ENCODE measurements at regions not wholly inside any gene's neighbourhood (a gene's known extent, or its start where the extent isn't known, plus 50 kb on each side); places are given as distances from the start of the nearest gene placed in this dataset.
"Not testable (repeated sequence)": the region's sequence is repeated elsewhere in the genome, so short reads cannot be mapped to it uniquely, and the experiment has no call there.

DNA sequence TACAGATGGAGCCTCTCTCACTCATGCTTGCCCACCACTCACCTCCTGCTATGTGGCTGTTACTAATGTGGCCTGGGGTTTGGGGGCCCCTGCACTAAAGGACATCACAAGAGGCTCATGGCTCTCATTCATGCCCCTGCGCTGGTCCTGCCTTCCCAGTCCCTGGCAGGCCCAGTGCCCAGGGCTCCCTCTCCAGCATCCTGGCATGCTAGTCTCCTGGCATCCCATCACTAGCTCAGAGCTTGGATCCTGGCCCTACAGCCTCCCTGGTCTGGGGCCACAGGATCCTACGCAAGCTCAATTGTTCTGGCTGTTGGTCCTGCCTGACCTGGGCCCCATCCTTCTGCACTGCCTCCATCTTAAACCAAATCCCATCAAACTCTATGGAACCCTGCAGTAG is 685.4 kb downstream of the PTPRU start:
- Histone ChIP-seq H3K9me3 (ENCODE audit: control insufficient read depth, insufficient read depth, low read length) (no peaks in the 10 kb centered on the region), H3K27ac (ENCODE audit: low read length) (no peak overlapping the region), H3K4me1 (ENCODE audit: control insufficient read depth, insufficient read depth, low read length) (peaks cover 2% of the 10 kb centered on the region; the same call in 1 of the 2 replicates), H3K4me3 (ENCODE audit: low read length) (no peak overlapping the region), H3K27me3 (ENCODE audit: control insufficient read depth, insufficient read depth, low read length) (no peaks in the 10 kb centered on the region), H3K36me3 (ENCODE audit: control insufficient read depth, insufficient read depth, low read length) (no peaks in the 10 kb centered on the region)
- WGBS (ENCODE audit: insufficient coverage, insufficient read length): no CpG with 5 or more reads among the region's 2 CpGs
- DNase-seq (ENCODE audit: low read depth, low spot score): no peak

DNA sequence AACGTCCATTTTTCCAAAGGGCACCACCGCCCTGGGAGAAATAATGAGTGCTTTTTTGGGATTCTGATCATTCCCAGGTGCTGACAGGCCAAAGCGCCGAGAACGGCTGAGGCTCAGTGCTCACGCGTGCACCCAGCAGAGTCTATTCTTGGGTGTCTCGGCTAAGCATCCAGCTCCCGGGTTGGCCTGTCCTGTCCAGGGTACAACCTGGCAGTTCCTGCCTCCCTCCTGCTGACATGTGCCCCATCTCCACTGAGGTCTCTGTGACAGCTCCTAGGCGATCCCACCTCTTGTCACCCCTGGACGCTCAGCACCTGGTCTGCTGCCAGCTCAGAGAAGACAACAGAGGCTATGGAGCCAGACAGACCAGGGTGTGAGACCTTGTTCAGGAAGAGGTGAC is 684.5 kb downstream of the PTPRU start:
- WGBS (ENCODE audit: insufficient coverage, insufficient read length): no CpG with 5 or more reads among the region's 11 CpGs
- no peaks in the 10 kb centered on the region for H3K36me3 ChIP-seq (ENCODE audit: control insufficient read depth, insufficient read depth, low read length)
- H3K4me3 ChIP-seq (ENCODE audit: low read length): no peak overlapping the region
- DNase-seq (ENCODE audit: low read depth, low spot score): no peak
- no peaks in the 10 kb centered on the region for H3K9me3 ChIP-seq (ENCODE audit: control insufficient read depth, insufficient read depth, low read length)
- no peaks in the 10 kb centered on the region for H3K27me3 ChIP-seq (ENCODE audit: control insufficient read depth, insufficient read depth, low read length)
- H3K27ac ChIP-seq (ENCODE audit: low read length): no peak overlapping the region
- H3K4me1 ChIP-seq (ENCODE audit: control insufficient read depth, insufficient read depth, low read length): peaks cover 2% of the 10 kb centered on the region; the same call in 1 of the 2 replicates

DNA sequence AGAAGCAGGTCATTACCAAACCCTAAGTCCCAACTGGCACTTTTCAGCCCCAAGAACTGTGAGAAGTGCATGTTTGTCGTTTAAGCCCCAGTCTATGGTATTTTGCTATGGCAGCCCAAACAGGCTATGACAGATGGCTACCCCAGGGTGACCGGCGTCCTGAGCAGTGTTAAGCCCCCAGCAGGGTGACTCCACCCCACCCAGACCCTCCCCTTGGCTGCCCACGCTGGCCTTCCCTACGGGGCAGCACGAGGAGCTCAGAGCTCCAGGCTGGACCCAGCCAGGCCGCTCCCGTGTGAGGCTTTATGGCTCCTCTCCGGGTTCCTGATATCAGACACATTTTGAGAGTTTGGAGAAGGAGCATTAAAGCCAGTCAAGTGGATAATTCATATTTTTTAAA is 684.0 kb downstream of the PTPRU start:
- no CpG with 5 or more reads among the region's 9 CpGs for WGBS (ENCODE audit: insufficient coverage, insufficient read length)
- no peaks in the 10 kb centered on the region for H3K36me3 ChIP-seq (ENCODE audit: control insufficient read depth, insufficient read depth, low read length)
- no peak overlapping the region for H3K27ac ChIP-seq (ENCODE audit: low read length)
- no peak for DNase-seq (ENCODE audit: low read depth, low spot score)
- H3K27me3 ChIP-seq (ENCODE audit: control insufficient read depth, insufficient read depth, low read length): no peaks in the 10 kb centered on the region
- H3K9me3 ChIP-seq (ENCODE audit: control insufficient read depth, insufficient read depth, low read length): no peaks in the 10 kb centered on the region
- H3K4me3 ChIP-seq (ENCODE audit: low read length): no peak overlapping the region
- peaks cover 2% of the 10 kb centered on the region; the same call in 1 of the 2 replicates for H3K4me1 ChIP-seq (ENCODE audit: control insufficient read depth, insufficient read depth, low read length)

DNA sequence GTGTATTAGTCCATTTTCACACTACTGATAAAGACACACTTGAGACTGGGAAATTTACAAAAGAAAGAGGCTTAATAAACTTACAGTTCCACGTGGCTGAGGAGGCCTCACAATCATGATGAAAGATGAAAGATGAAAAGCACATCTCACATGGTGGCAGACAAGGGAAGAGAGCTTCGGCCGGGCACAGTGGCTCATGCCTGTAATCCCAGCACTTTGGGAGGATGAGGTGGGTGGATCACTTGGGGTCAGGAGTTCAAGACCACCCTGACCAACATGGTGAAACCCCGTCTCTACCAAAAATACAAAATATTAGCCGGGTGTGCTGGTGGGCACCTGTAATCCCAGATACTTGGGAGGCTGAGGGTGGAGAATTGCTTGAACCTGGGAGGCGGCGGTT is 682.7 kb downstream of the PTPRU start:
- no CpG with 5 or more reads among the region's 7 CpGs for WGBS (ENCODE audit: insufficient coverage, insufficient read length)
- not testable (repeated sequence) for DNase-seq (ENCODE audit: low read depth, low spot score); H3K27ac ChIP-seq (ENCODE audit: low read length); H3K27me3 ChIP-seq (ENCODE audit: control insufficient read depth, insufficient read depth, low read length); H3K9me3 ChIP-seq (ENCODE audit: control insufficient read depth, insufficient read depth, low read length); H3K36me3 ChIP-seq (ENCODE audit: control insufficient read depth, insufficient read depth, low read length); H3K4me3 ChIP-seq (ENCODE audit: low read length); H3K4me1 ChIP-seq (ENCODE audit: control insufficient read depth, insufficient read depth, low read length)

DNA sequence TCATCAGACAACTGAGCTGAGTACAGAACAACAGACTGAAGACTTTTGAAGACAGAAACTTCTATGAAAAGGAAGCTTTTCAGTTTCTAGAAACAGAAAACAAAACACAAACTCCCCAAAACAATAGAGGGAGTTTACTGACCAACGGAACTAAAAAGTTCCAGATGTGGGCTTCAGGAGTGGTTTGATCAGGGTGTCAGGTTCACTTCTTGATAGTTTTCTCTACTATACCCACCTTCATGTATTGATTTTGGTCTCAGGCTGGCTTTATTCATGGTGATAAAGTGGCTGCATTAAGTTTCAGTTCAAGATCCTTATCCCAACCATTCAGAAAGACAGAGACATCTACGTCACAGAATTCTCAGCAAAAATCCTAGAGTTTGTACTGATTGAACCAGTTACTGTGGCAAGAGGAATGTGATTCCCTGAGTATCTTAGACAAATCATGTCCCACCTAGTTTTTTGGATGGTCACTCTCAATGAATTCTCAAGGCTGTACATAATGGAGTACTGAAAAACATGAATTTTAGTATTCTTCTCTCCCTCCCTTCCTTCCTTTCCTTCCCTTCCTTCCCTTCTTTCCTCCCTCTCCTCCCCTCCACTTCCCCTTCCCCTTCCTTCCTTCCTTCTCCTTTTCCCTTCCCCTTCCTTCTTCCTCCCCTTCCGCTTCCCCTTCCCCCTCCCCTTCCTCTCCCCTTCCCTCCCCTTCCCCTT is 680.5 kb downstream of the PTPRU start:
- Histone ChIP-seq H3K4me1 (ENCODE audit: control insufficient read depth, insufficient read depth, low read length) (no peaks in the 10 kb centered on the region), H3K36me3 (ENCODE audit: control insufficient read depth, insufficient read depth, low read length) (no peaks in the 10 kb centered on the region), H3K4me3 (ENCODE audit: low read length) (no peak overlapping the region), H3K27ac (ENCODE audit: low read length) (no peak overlapping the region), H3K9me3 (ENCODE audit: control insufficient read depth, insufficient read depth, low read length) (no peaks in the 10 kb centered on the region), H3K27me3 (ENCODE audit: control insufficient read depth, insufficient read depth, low read length) (no peaks in the 10 kb centered on the region)
- no CpG with 5 or more reads among the region's 3 CpGs for WGBS (ENCODE audit: insufficient coverage, insufficient read length)
- DNase-seq (ENCODE audit: low read depth, low spot score): no peak

DNA sequence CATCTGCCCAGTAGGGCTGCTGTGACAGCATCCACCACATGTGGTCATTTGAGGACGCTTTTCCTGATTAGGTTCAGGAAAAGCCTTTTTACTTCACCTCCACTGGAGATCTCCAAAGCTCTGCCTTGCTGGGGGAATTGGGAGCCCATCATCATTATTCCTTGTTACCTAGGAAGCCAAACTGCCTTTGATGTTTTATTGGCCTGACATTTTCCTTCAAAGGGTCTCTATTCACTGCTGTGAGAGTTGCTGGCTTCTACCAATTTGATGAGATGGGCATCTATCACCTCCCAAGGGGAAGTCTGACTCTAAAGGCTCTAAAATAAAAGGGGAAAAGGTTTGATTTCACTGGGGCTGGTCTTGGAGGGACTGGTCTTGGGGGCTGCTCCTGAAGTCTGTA is 678.6 kb downstream of the PTPRU start:
- H3K27me3 ChIP-seq (ENCODE audit: control insufficient read depth, insufficient read depth, low read length): no peaks in the 10 kb centered on the region
- H3K36me3 ChIP-seq (ENCODE audit: control insufficient read depth, insufficient read depth, low read length): no peaks in the 10 kb centered on the region
- no peaks in the 10 kb centered on the region for H3K9me3 ChIP-seq (ENCODE audit: control insufficient read depth, insufficient read depth, low read length)
- H3K4me1 ChIP-seq (ENCODE audit: control insufficient read depth, insufficient read depth, low read length): no peaks in the 10 kb centered on the region
- no peak overlapping the region for H3K27ac ChIP-seq (ENCODE audit: low read length)
- no peak overlapping the region for H3K4me3 ChIP-seq (ENCODE audit: low read length)
- WGBS (ENCODE audit: insufficient coverage, insufficient read length): no CpG with 5 or more reads among the region's 1 CpG
- no peak for DNase-seq (ENCODE audit: low read depth, low spot score)

DNA sequence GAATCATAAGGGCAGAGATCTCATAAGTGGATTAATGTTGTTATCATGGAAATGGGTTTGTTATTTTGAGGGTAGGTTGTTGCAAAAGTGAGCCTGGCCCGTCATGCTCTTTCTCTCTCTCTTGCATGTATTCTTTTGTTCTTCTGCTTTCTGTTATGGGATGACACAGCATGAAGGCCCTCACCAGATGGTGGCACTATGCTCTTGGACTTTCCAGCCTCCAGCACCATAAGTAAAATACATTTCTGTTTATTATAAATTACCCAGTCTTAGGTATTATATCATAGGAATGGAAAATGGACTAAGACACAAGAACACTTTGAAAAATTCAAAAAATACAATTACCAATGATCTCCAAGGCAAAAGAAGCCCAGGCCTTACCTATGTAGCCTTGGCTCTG is 676.1 kb downstream of the PTPRU start:
- Histone ChIP-seq H3K36me3 (ENCODE audit: control insufficient read depth, insufficient read depth, low read length) (no peaks in the 10 kb centered on the region), H3K4me3 (ENCODE audit: low read length) (no peak overlapping the region), H3K27me3 (ENCODE audit: control insufficient read depth, insufficient read depth, low read length) (no peaks in the 10 kb centered on the region), H3K27ac (ENCODE audit: low read length) (no peak overlapping the region), H3K4me1 (ENCODE audit: control insufficient read depth, insufficient read depth, low read length) (no peaks in the 10 kb centered on the region), H3K9me3 (ENCODE audit: control insufficient read depth, insufficient read depth, low read length) (no peaks in the 10 kb centered on the region)
- no CpG with 5 or more reads among the region's 1 CpG for WGBS (ENCODE audit: insufficient coverage, insufficient read length)
- DNase-seq (ENCODE audit: low read depth, low spot score): no peak

DNA sequence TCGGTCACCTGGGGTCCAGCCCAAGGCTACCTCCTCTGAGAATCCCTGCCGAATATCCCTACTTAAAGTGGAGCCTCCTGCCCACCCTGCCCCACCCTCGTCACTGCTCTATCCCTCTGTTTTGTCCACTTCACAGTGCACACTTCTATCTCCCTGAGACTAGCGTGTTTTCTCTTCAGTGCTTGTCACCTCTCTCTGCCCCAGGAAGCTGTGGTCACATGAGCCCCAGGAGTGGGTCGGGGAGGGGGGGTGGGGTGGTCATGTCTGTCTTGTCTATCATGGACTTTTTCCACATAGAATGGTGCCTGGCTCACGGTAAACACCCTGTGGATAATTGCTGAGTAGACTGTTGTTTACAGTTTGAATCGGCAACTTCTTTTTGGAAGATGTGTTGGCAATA is 673.6 kb downstream of the PTPRU start:
- Histone ChIP-seq H3K4me3 (ENCODE audit: low read length) (no peak overlapping the region), H3K9me3 (ENCODE audit: control insufficient read depth, insufficient read depth, low read length) (no peaks in the 10 kb centered on the region), H3K4me1 (ENCODE audit: control insufficient read depth, insufficient read depth, low read length) (no peaks in the 10 kb centered on the region), H3K27me3 (ENCODE audit: control insufficient read depth, insufficient read depth, low read length) (no peaks in the 10 kb centered on the region), H3K27ac (ENCODE audit: low read length) (no peak overlapping the region), H3K36me3 (ENCODE audit: control insufficient read depth, insufficient read depth, low read length) (no peaks in the 10 kb centered on the region)
- no peak for DNase-seq (ENCODE audit: low read depth, low spot score)
- no CpG with 5 or more reads among the region's 7 CpGs for WGBS (ENCODE audit: insufficient coverage, insufficient read length)

DNA sequence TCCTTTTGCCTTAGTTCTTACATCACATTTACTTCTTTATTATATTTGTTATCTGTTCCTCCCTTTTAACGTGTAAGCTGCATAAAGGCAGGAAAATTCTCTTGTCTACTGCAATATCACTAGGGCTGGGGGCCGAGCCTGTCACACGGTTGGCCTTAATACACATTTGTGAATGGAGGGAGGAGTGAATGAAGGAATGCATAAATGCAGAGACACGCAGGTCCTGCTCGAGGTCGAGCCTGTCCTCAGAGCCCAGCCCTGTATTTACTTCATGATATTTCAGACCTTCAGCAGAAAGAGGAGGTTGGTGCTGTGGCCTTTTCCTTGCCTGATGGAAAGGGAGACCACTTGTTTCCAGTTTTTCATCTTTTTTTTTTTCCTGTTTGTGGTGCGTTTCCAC is 671.3 kb downstream of the PTPRU start:
- Histone ChIP-seq H3K9me3 (ENCODE audit: control insufficient read depth, insufficient read depth, low read length) (no peaks in the 10 kb centered on the region), H3K27me3 (ENCODE audit: control insufficient read depth, insufficient read depth, low read length) (no peaks in the 10 kb centered on the region), H3K4me3 (ENCODE audit: low read length) (no peak overlapping the region), H3K4me1 (ENCODE audit: control insufficient read depth, insufficient read depth, low read length) (no peaks in the 10 kb centered on the region), H3K36me3 (ENCODE audit: control insufficient read depth, insufficient read depth, low read length) (no peaks in the 10 kb centered on the region), H3K27ac (ENCODE audit: low read length) (no peak overlapping the region)
- WGBS (ENCODE audit: insufficient coverage, insufficient read length): no CpG with 5 or more reads among the region's 7 CpGs
- no peak for DNase-seq (ENCODE audit: low read depth, low spot score)

DNA sequence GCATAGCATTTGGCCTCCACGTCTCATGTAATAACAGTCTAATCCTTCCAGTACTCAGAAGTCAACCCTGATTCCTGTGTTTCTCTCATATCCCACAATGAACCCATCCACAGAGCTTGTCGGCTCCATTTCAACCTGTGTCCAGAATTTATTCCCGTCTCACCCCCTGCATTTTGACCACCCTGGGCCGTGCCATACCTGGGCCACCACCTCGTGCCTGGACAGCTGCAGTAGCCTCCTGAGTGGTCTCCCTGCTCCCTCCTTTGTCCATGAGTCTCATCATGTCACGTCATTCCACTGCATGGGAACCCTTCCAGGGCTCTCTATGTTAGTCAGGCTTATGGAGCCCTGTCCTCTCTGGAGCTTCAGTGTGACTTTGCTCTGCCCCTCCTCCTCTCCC is 670.6 kb downstream of the PTPRU start:
- no peak overlapping the region for H3K4me3 ChIP-seq (ENCODE audit: low read length)

DNA sequence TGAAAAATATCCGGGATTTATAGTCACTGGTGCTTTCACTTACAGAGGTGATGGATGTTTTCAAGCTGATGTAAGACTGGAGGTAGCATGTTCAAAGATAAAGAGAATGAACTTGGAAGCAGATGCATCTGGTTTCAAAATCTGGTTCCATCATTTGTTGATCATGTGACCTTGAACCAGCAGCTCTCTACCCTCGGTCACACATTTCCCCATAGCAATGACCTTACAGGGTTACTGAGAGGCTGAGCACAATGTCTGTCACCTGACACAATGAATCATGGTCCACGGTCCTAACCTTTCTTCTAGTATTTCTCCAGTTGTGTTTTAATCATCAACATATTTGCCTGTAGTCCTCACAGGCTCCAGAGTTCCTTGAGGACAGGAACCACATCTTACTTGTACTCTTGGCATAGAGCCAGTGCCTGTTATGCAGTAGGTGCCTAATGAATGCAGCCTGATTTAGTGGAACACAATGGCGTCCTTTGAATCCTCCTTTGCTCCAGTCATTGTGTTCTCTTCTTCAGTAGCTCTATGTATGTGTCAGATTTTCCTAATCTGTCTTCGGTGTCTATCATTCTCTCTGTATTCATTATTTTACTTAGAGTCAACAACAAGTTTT is 667.3 kb downstream of the PTPRU start:
- DNase-seq (ENCODE audit: low read depth, low spot score): no peak
- Histone ChIP-seq H3K27me3 (ENCODE audit: control insufficient read depth, insufficient read depth, low read length) (no peaks in the 10 kb centered on the region), H3K27ac (ENCODE audit: low read length) (no peak overlapping the region), H3K9me3 (ENCODE audit: control insufficient read depth, insufficient read depth, low read length) (no peaks in the 10 kb centered on the region), H3K4me3 (ENCODE audit: low read length) (no peak overlapping the region), H3K36me3 (ENCODE audit: control insufficient read depth, insufficient read depth, low read length) (no peaks in the 10 kb centered on the region), H3K4me1 (ENCODE audit: control insufficient read depth, insufficient read depth, low read length) (peaks cover 7% of the 10 kb centered on the region)
- no CpG with 5 or more reads among the region's 5 CpGs for WGBS (ENCODE audit: insufficient coverage, insufficient read length)

More for the DNA sequence above, 670.6 kb downstream of the PTPRU start:
- no peaks in the 10 kb centered on the region for H3K9me3 ChIP-seq (ENCODE audit: control insufficient read depth, insufficient read depth, low read length)
- DNase-seq (ENCODE audit: low read depth, low spot score): no peak
- no peaks in the 10 kb centered on the region for H3K27me3 ChIP-seq (ENCODE audit: control insufficient read depth, insufficient read depth, low read length)
- no CpG with 5 or more reads among the region's 6 CpGs for WGBS (ENCODE audit: insufficient coverage, insufficient read length)
- no peaks in the 10 kb centered on the region for H3K36me3 ChIP-seq (ENCODE audit: control insufficient read depth, insufficient read depth, low read length)
- H3K27ac ChIP-seq (ENCODE audit: low read length): no peak overlapping the region
- H3K4me1 ChIP-seq (ENCODE audit: control insufficient read depth, insufficient read depth, low read length): peaks cover 1% of the 10 kb centered on the region; the same call in 1 of the 2 replicates
